SU-DHL-6 (cell line): ENCODE measurements at regions not wholly inside any gene's neighbourhood (a gene's known extent, or its start where the extent isn't known, plus 50 kb on each side); places are given as distances from the start of the nearest gene placed in this dataset.

ENCODE experiments used
- CTCF ChIP-seq: fragments of 200-600 bp; sonication (generic); IDR thresholded peaks from one replicate; pipeline ENCODE4 v1.5.1; 2017; ENCODE audit warnings: antibody characterized with exemption, mild to moderate bottlenecking, low read length, moderate library complexity; ENCODE audit not compliant: insufficient read depth, poor library complexity, severe bottlenecking
- EZH2phosphoT487 ChIP-seq: fragments of 200-600 bp; sonication (generic), shearing (Covaris generic); conservative IDR thresholded peaks from 2 replicates; pipeline ENCODE4 v1.6.1; 2018; ENCODE audit warnings: mild to moderate bottlenecking, antibody characterized with exemption, low read length, moderate library complexity, mixed read lengths

- TF ChIP-seq CTCF = no peak
- TF ChIP-seq EZH2phosphoT487 = no peak
These were observed 601.8 kb downstream of the TYW1 start for GRCh38 chr7:67598469-67598868.
